Rectal smooth muscle tissue (tissue), 1 donor: ENCODE measurements at regions not wholly inside any gene's neighbourhood (a gene's known extent, or its start where the extent isn't known, plus 50 kb on each side); places are given as distances from the start of the nearest gene placed in this dataset.
"Not testable (repeated sequence)": the region's sequence is repeated elsewhere in the genome, so short reads cannot be mapped to it uniquely, and the experiment has no call there.

Source experiments
- H3K27ac ChIP-seq: one replicate; pipeline ENCODE4 v1.7.0; 2013; ENCODE audit warnings: low read depth, low read length, inconsistent platforms
- H3K27me3 ChIP-seq: one replicate; pipeline ENCODE4 v1.7.0; 2013; ENCODE audit warnings: low read length; ENCODE audit not compliant: control insufficient read depth, insufficient read depth
- H3K36me3 ChIP-seq: one replicate; pipeline ENCODE4 v1.7.0; 2013; ENCODE audit warnings: low read length; ENCODE audit not compliant: control insufficient read depth, insufficient read depth
- H3K4me1 ChIP-seq: one replicate; pipeline ENCODE4 v1.7.0; 2013; ENCODE audit warnings: low read length; ENCODE audit not compliant: control insufficient read depth, insufficient read depth
- H3K4me3 ChIP-seq: one replicate; pipeline ENCODE4 v1.7.0; 2013; ENCODE audit warnings: low read length
- H3K9ac ChIP-seq: one replicate; pipeline ENCODE4 v1.7.0; 2013; ENCODE audit warnings: low read length

DNA sequence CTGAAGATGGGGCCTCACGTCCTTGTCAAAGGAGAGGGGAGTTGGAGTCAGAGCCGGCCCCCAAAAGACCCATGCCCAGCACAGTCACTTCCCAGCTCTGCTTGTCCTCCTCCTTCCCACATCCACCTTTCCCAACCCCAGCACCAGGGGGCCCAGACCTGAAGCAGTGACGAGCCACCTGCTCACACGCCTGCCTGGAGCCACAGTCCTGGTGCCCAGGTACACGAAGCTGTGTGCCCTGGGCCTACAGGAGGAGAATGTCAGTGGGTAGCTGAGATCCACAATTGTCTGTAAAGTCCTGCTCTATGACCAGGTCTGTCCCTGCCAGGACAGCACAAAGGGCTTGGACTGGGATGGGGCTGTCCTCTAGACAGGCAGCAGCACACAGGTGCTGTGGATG, 126.8 kb upstream of the PZP start:
- no peaks in the 10 kb centered on the region for H3K36me3 ChIP-seq
- no peak overlapping the region for H3K27ac ChIP-seq
- H3K27me3 ChIP-seq, result no peaks in the 10 kb centered on the region
- H3K9ac ChIP-seq, result no peak overlapping the region
- no peaks in the 10 kb centered on the region for H3K4me1 ChIP-seq
- H3K4me3 ChIP-seq, result no peak overlapping the region

GRCh38 chr12:9334041-9334692, 126.0 kb upstream of the PZP start:
- no peak overlapping the region for H3K27ac ChIP-seq
- H3K36me3 ChIP-seq, result no peaks in the 10 kb centered on the region
- no peaks in the 10 kb centered on the region for H3K27me3 ChIP-seq
- H3K4me1 ChIP-seq, result no peaks in the 10 kb centered on the region
- H3K4me3 ChIP-seq, result no peak overlapping the region
- H3K9ac ChIP-seq, result no peak overlapping the region

DNA sequence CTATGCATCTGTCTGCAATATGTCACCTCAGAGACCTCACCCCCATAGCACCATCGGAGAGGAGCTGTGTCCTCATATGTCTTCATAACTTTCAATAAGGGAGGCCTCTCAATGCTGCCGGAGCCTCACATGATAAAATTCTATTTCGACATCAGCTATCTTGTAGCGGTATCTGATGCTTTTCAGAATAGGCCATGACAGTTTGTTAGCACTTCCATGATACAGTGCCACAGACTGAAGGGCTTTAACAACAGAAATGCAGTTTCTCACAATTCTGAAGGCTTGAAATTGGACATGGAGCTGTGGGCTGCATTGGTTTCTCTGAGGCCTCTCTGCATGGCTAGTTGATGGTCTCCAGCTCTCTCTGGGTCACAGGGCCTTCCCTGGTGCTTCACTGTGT, 125.0 kb upstream of the PZP start:
- Histone ChIP-seq H3K9ac (no peak overlapping the region), H3K36me3 (no peaks in the 10 kb centered on the region), H3K27me3 (no peaks in the 10 kb centered on the region), H3K4me1 (no peaks in the 10 kb centered on the region), H3K27ac (no peak overlapping the region), H3K4me3 (no peak overlapping the region)

- H3K4me3 ChIP-seq, result no peak overlapping the region
- H3K36me3 ChIP-seq, result no peaks in the 10 kb centered on the region
- no peak overlapping the region for H3K9ac ChIP-seq
- H3K27me3 ChIP-seq, result no peaks in the 10 kb centered on the region
- H3K27ac ChIP-seq, result no peak overlapping the region
- H3K4me1 ChIP-seq, result no peaks in the 10 kb centered on the region
Observed at GRCh38 chr12:9332564-9332963, 124.4 kb upstream of the PZP start.

DNA sequence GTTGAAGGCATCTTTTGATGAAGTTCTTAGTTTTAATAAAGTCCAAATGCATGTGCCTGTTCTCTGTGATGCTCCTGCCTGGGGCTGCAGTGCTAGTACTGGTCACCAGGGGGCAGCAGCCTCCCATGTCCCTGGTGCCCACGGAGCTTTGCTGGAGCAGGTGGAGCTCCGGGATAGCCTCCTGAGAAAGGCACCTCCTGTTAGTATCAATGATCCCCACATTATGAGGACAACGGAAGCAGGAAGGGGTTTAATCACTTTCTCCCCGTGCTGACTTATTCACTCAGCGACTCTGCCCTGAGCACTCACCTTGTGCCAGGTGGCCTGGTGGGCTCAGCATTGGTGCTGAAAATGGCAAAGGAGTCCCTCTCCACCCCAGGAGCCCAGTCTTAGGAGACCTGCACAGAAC, 123.0 kb upstream of the PZP start:
- no peaks in the 10 kb centered on the region for H3K27me3 ChIP-seq
- no peak overlapping the region for H3K4me3 ChIP-seq
- H3K4me1 ChIP-seq, result no peaks in the 10 kb centered on the region

DNA sequence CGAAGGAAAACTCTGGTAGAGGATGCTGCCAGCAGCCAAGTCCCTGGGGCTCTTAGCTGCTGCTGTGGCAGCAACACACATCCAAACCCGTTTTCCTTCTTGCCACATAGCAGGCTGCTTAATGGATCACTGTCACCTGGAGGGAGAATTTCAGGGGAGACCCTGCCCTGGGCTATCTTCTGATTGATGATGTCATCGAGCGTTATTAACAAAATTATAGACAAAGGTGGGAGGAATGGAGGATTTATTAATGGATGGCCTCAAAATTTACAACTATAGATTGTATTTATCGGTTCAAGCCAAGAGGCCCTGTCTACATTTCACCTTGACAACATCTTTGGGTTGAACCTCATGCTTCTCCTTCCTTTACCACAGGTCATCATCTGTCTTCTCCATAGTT, 120.8 kb upstream of the PZP start:
- no peak overlapping the region for H3K9ac ChIP-seq
- no peak overlapping the region for H3K27ac ChIP-seq
- no peaks in the 10 kb centered on the region for H3K36me3 ChIP-seq
- no peaks in the 10 kb centered on the region for H3K27me3 ChIP-seq
- no peak overlapping the region for H3K4me3 ChIP-seq
- H3K4me1 ChIP-seq, result no peaks in the 10 kb centered on the region

More for the DNA sequence above, 123.0 kb upstream of the PZP start:
- Histone ChIP-seq H3K9ac (no peak overlapping the region), H3K36me3 (no peaks in the 10 kb centered on the region), H3K27ac (no peak overlapping the region)

GRCh38 chr12:9328065-9328464, 119.9 kb upstream of the PZP start:
- Histone ChIP-seq H3K4me1 (no peaks in the 10 kb centered on the region), H3K27ac (no peak overlapping the region), H3K9ac (no peak overlapping the region), H3K27me3 (no peaks in the 10 kb centered on the region), H3K4me3 (no peak overlapping the region), H3K36me3 (no peaks in the 10 kb centered on the region)

DNA sequence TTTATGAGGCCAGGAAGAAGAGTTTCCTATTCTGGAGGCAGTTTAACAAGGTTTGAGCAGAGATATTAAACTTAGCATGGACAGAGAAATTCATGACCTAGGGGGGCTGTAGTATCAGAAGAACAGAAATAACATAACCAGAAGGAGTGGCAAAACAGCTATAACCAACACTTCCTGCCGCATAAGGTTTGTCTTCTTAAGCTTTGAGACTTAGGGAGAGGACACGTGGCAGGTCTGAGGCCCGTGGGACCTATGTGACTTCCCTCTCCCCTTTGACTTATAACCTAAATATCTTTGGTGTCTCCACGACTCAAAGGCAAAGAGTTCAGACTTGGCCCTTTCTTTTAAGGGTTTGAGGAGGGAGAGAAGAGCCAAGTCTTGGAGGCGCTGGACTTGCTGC, 119.1 kb upstream of the PZP start:
- Histone ChIP-seq H3K36me3 (no peaks in the 10 kb centered on the region), H3K4me1 (no peaks in the 10 kb centered on the region)

GRCh38 chr12:9326849-9327248, 118.7 kb upstream of the PZP start:
- not testable (repeated sequence) for H3K36me3 ChIP-seq, H3K4me1 ChIP-seq, H3K27ac ChIP-seq, H3K27me3 ChIP-seq, H3K4me3 ChIP-seq, H3K9ac ChIP-seq

More for the DNA sequence above, 119.1 kb upstream of the PZP start:
- Histone ChIP-seq H3K9ac (no peak overlapping the region), H3K27ac (no peak overlapping the region), H3K27me3 (no peaks in the 10 kb centered on the region), H3K4me3 (no peak overlapping the region)

DNA sequence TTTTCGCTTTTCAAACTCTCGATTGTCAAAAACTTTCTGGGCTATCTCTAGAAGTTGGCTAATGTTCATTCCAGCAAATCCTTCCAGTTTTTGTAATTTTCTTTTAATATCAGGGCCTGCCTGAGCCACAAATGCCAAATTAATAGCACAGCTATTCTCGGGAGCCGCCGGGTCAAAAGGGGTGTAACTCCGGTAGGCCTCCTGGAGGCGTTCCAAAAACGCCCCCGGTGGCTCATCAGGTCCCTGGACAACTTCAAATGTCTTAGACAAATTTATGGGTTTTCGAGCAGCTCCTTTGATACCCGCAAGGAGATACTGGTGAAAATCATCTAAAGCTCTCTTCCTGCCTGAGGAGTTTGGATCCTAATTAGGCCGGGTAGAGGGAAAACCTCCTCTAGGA, 117.9 kb upstream of the PZP start:
- Histone ChIP-seq H3K4me3 (no peak overlapping the region), H3K27me3 (no peaks in the 10 kb centered on the region), H3K9ac (no peak overlapping the region), H3K4me1 (no peaks in the 10 kb centered on the region), H3K27ac (no peak overlapping the region), H3K36me3 (no peaks in the 10 kb centered on the region)

DNA sequence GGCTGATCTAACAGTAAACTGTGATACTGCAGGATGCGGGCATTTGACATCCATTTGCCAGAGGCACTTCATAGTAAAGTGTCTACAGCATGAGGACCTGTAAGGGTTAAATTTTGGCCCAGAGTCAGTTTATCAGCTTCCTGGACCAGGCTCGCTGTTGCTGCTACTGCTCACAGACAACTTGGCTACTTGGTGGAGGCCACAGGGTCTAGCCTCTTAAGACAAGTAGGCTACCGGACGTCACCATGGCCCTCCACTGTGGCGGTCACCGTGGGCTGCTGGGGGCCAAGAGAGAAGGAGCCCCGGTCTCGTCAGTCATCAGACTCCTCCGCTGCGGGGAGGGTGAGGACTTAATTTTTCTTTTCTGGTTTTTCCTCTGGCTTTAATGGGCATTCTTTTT, 117.3 kb upstream of the PZP start:
- Histone ChIP-seq H3K4me3 (no peak overlapping the region), H3K27ac (no peak overlapping the region), H3K27me3 (no peaks in the 10 kb centered on the region), H3K9ac (no peak overlapping the region), H3K4me1 (no peaks in the 10 kb centered on the region), H3K36me3 (no peaks in the 10 kb centered on the region)

DNA sequence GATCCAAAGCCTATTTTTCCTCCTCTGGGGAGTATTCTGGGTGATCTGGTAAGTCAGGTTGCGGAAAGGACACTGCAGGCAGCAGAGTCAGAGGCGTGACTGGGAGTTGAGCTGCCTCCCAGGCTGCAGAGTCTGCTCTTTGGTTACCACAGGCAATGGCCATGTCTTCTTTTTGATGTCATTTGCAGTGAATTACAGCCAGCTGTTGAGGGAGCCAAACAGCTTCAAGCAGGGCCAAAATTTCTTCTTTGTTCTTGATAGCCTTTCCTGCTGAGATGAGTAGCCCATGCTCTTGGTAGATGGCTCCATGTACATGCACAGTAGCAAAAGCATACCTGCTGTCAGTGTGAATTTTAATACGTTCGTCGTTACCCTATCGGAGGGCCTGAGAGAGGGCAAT, 116.6 kb upstream of the PZP start:
- no peaks in the 10 kb centered on the region for H3K4me1 ChIP-seq
- no peak overlapping the region for H3K9ac ChIP-seq
- no peaks in the 10 kb centered on the region for H3K36me3 ChIP-seq
- H3K4me3 ChIP-seq, result no peak overlapping the region
- no peak overlapping the region for H3K27ac ChIP-seq
- H3K27me3 ChIP-seq, result no peaks in the 10 kb centered on the region

- no peaks in the 10 kb centered on the region for H3K36me3 ChIP-seq
- H3K4me1 ChIP-seq, result no peaks in the 10 kb centered on the region
- no peak overlapping the region for H3K4me3 ChIP-seq
- no peak overlapping the region for H3K9ac ChIP-seq
- H3K27ac ChIP-seq, result no peak overlapping the region
- H3K27me3 ChIP-seq, result no peaks in the 10 kb centered on the region
Observed at GRCh38 chr12:9323144-9323681, 115.0 kb upstream of the PZP start.
